Astrocyte of the cerebellum (primary cell): ENCODE measurements at regions not wholly inside any gene's neighbourhood (a gene's known extent, or its start where the extent isn't known, plus 50 kb on each side); places are given as distances from the start of the nearest gene placed in this dataset.

ENCODE experiments used
- DNase-seq: peaks from one replicate; pipeline ENCODE4 v3.0.0-alpha.2; 2011; ENCODE audit warnings: low read depth
- H3K4me3 ChIP-seq: 2 replicates; pipeline ENCODE4 v1.5.1; 2011; ENCODE audit warnings: mild to moderate bottlenecking, low read depth, low read length, moderate library complexity
- CTCF ChIP-seq: IDR thresholded peaks from 2 replicates; pipeline ENCODE4 v1.5.1; 2012; ENCODE audit warnings: low read length, low read depth, moderate library complexity, mild to moderate bottlenecking; ENCODE audit errors: missing control alignments
- in situ Hi-C: cut with HindIII; loops from 2 replicates; pipeline ENCODE4 v1.10.0; 2017; ENCODE audit warnings: low sequenced_read_pairs

GRCh38 chr9:1619915-1620710 lies 395.0 kb upstream of the SMARCA2 start:
- no peak for DNase-seq
- in situ Hi-C loops: no loop called here
- TF ChIP-seq CTCF: no peak
- no peak overlapping the region for H3K4me3 ChIP-seq

DNA sequence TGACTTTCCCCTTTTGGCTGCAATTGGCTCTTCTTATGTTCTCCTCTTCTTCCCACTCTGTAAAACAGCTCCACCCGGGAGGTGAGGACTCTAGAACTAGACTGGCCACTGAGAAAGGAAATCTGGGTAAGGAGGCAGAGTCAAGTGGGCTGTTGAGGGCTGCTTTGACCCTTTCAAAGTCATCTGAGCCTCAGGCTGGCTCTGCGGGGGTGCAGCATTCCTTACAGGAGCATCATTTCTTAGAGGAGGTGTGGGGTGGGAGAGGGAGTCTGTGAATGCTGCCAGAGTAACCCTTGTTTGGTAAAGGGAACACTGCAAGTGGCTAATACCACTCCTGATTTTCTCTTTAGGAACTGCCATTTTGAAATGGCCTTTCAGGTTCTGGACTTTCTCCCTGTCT lies 377.7 kb upstream of the SMARCA2 start:
- no peak for DNase-seq
- in situ Hi-C loops: no loop called here
- TF ChIP-seq CTCF: no peak
- no peak overlapping the region for H3K4me3 ChIP-seq

GRCh38 chr9:1639166-1639565 lies 376.0 kb upstream of the SMARCA2 start:
- H3K4me3 ChIP-seq: no peak overlapping the region
- in situ Hi-C loops: no loop called here
- DNase-seq: no peak
- no peak for TF ChIP-seq CTCF

GRCh38 chr9:1647776-1648175 lies 367.4 kb upstream of the SMARCA2 start:
- no peak overlapping the region for H3K4me3 ChIP-seq
- TF ChIP-seq CTCF: no peak
- DNase-seq: no peak
- in situ Hi-C loops: no loop called here

DNA sequence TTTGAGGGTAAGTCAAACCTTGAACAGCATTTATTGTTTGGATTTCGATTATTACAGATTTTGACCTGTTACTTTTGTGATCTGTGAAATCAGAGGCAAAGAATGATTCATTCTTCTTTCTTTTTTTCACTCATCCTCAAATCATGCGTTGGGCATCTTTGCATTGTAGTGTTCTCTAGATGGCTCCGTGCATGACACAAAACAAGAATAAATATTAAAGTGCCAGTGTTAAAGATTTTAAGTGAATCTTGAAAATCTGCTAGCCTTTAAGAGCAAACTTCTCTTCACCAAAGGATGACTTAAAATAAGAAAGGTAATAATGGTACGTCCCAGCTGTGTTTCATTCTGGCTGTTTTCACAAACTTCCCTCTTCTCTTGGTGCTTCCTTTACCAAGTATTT lies 361.9 kb upstream of the SMARCA2 start:
- no peak for TF ChIP-seq CTCF
- no peak overlapping the region for H3K4me3 ChIP-seq
- in situ Hi-C loops: no loop called here
- no peak for DNase-seq

DNA sequence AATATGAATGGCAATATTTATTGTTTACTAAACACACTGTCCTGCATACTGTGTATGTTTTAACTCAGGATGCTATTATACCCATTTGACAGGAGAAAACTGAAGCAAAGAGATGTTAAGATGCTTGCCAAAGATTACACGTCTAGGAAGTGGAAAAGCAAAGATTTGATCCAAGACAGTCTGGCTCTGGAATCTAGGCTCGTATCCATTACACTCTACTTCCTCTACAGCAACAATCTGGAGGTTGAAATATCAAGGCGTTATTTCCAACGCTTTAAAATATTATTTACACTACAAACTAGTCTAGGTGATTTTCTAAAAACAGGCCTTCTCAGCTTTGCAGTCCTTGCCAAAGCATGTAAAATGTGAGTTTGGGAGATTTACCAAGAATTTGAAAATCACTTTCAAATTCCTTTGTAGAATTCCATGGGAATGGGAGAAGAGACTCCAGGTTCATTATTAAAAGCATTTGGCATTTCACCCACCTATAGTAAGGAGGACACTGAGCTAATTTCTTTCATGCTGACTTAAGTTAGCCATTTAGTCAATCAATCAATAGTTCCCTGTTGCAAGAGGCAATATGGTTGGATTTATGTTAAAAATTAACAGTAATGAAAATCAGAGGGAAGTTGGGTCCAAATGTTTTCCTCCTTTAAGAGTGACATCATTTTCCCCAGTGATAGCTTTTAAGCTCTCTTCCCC lies 356.3 kb upstream of the SMARCA2 start:
- in situ Hi-C loops: no loop called here
- no peak for TF ChIP-seq CTCF
- DNase-seq: no peak
- no peak overlapping the region for H3K4me3 ChIP-seq
